CD4-positive, alpha-beta T cell treated with Interleukin-21 for 1 hour (primary cell): ENCODE measurements at regions not wholly inside any gene's neighbourhood (a gene's known extent, or its start where the extent isn't known, plus 50 kb on each side); places are given as distances from the start of the nearest gene placed in this dataset.
A peak's percentile ranks its signal among the peaks of the same experiment; 100 is the strongest.

ENCODE experiments used
- DNase-seq: peaks from one replicate; pipeline ENCODE4 v3.0.0-alpha.2; 2020

DNA sequence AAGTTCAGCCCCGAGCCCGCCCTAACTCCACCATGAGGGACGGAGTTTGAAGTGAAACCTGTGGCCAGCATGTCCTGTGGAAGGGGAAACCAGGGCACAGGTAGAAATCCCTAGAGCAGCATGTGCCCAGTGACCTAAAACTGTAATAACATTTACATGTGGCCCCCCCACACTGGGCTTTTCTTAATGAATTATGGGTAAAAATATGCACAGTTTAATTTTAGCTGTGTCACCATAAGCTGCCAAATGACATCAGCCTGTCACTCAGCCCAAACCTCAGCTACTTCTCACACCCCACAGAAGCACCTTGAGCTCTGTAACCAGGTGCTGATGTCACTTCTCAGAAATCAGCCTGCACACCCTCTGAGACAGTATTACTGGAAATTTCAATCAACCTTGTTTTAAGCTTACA, 50.0 kb upstream of the SLC19A1 start:
- peak; percentile 88 for DNase-seq

DNA sequence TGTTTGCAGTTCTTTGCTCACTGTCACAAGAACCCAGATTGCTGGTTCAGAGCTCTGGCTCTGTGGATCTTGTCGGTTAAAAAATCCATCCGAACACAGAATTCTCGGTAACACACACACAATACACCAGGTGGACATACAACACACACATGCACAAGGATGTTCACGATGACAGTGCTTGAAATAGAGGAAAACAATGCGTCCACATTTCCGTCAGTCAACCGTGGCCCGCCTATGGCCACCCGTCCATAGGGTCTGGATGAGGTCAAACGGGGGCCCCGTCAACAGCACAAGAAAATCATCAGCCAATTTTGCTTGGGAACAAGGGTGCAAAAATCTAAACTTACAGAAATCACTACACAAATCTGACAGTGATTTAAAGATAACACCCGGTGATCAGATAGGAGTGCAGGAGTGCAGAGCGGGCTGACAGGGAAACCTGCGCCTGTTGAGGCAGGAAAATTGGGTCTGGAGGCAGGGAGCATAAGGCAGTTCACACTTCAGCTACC, 50.4 kb upstream of the SLC19A1 start:
- no peak for DNase-seq

DNA sequence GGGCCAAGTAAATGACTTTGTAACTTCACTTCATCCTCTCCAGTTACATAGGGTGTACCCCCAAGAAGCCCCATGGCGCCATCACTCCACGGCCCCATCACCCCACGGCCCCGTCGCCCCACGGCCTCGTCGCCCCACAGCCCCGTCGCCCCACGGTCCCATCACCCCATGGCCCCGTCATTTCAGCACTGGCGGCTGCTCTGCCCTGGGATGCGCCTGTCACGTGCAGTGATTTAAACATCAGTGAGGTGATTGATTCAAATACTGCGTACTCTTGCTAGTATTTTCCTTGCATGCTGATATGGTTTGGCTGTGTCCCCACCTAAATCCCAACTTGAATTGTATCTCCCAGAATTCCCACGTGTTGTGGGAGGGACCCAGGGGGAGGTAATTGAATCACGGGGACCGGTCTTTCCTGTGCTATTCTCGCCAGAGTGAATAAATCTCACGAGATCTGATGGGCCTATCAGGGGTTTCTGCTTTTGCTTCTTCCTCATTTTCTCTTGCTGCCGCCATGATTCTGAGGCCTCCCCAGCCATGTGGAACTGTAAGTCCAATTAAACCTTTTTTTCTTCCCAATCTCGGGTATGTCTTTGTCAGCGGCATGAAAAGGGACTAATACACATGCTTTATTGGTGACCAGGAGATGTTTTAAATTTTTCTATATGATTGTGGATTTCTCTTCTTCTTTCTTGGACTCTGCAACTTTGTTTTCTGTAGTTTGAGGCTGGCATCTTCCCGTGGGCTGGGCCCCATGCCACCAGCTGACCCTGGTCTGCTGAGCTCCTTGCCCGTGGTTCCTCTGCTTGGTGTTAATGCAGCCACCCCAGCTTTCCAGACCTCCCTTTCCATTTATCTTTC, 50.1 kb upstream of the PCBP3 start:
- no peak for DNase-seq
